HepG2 (cell line): ENCODE measurements at regions not wholly inside any gene's neighbourhood (a gene's known extent, or its start where the extent isn't known, plus 50 kb on each side); places are given as distances from the start of the nearest gene placed in this dataset.

ENCODE experiments used
- CTCF ChIP-seq: sonication (generic); formaldehyde crosslinking; IDR thresholded peaks from 2 replicates; pipeline ENCODE4 v1.5.0; 2020; ENCODE audit warnings: mild to moderate bottlenecking, missing genetic modification reagents, moderate library complexity
- JUN ChIP-seq: sonication (generic); formaldehyde crosslinking; IDR thresholded peaks from 2 replicates; pipeline ENCODE4 v1.4.0; 2020; ENCODE audit warnings: mild to moderate bottlenecking, missing genetic modification reagents
- PCBP2 ChIP-seq: fragments of 200-400 bp; formaldehyde crosslinking; optimal IDR thresholded peaks from 2 replicates; pipeline ENCODE3; 2018; ENCODE audit warnings: low read length, low read depth; ENCODE audit not compliant: poor library complexity, severe bottlenecking
- SIN3A ChIP-seq: IDR thresholded peaks from 2 replicates; pipeline ENCODE4 v1.6.1; 2011; ENCODE audit warnings: low read depth, mild to moderate bottlenecking, control low read depth, low read length, borderline replicate concordance
- SMAD3 ChIP-seq: sonication (generic); formaldehyde crosslinking; IDR thresholded peaks from 2 replicates; pipeline ENCODE4 v1.4.0; 2020; ENCODE audit warnings: missing genetic modification reagents
- SP140L ChIP-seq: sonication (generic); formaldehyde crosslinking; IDR thresholded peaks from 2 replicates; pipeline ENCODE4 v1.4.0; 2020; ENCODE audit warnings: missing genetic modification reagents, borderline replicate concordance
- ZNF546 ChIP-seq: sonication (generic); formaldehyde crosslinking; conservative IDR thresholded peaks from 2 replicates; pipeline ENCODE4 v1.8.1; 2023; ENCODE audit warnings: mild to moderate bottlenecking, missing genetic modification reagents

- TF ChIP-seq CTCF (CRISPR knock-in tag) (no peak), SIN3A (no peak), PCBP2 (no peak), ZNF546 (CRISPR knock-in tag) (no peak), SP140L (CRISPR knock-in tag) (no peak), JUN (CRISPR knock-in tag) (no peak), SMAD3 (no peak)
Measured at GRCh38 chr12:17017402-17017801, 411.4 kb upstream of the LMO3 start.
